Epithelial cell of proximal tubule (primary cell): ENCODE measurements at regions not wholly inside any gene's neighbourhood (a gene's known extent, or its start where the extent isn't known, plus 50 kb on each side); places are given as distances from the start of the nearest gene placed in this dataset.
A peak's percentile ranks its signal among the peaks of the same experiment; 100 is the strongest.

Experiments
- DNase-seq: peaks from one replicate; pipeline ENCODE4 v3.0.0-alpha.2; 2011; ENCODE audit warnings: low read depth
- H3K4me3 ChIP-seq: 2 replicates; pipeline ENCODE4 v1.5.1; 2011; ENCODE audit warnings: low read depth, mild to moderate bottlenecking, low read length
- CTCF ChIP-seq: conservative IDR thresholded peaks from 2 replicates; pipeline ENCODE4 v1.5.1; 2012; ENCODE audit warnings: low read depth, mild to moderate bottlenecking, low read length

- no peak for DNase-seq
- no peak overlapping the region for H3K4me3 ChIP-seq
- TF ChIP-seq CTCF, result no peak
Observed at GRCh38 chr11:112835591-112836255, 125.5 kb upstream of the NCAM1 start.

- DNase-seq, result no peak
- no peak for TF ChIP-seq CTCF
- H3K4me3 ChIP-seq, result no peak overlapping the region
Observed at GRCh38 chr11:112836256-112836602, 125.0 kb upstream of the NCAM1 start.

- peak; percentile 31 for TF ChIP-seq CTCF
- DNase-seq, result no peak
- H3K4me3 ChIP-seq, result no peak overlapping the region
Observed at GRCh38 chr11:112837162-112837826, 123.9 kb upstream of the NCAM1 start.

- H3K4me3 ChIP-seq, result no peak overlapping the region
- TF ChIP-seq CTCF, result no peak
Observed at GRCh38 chr11:112839051-112839450, 122.2 kb upstream of the NCAM1 start.

GRCh38 chr11:112841729-112842128 is 119.5 kb upstream of the NCAM1 start:
- no peak for DNase-seq
- no peak overlapping the region for H3K4me3 ChIP-seq
- TF ChIP-seq CTCF, result no peak

More at GRCh38 chr11:112839051-112839450, 122.2 kb upstream of the NCAM1 start:
- no peak for DNase-seq

- H3K4me3 ChIP-seq, result no peak overlapping the region
- TF ChIP-seq CTCF, result no peak
- no peak for DNase-seq
Observed at GRCh38 chr11:112842151-112842550, 119.1 kb upstream of the NCAM1 start.

GRCh38 chr11:112844517-112844916 is 116.7 kb upstream of the NCAM1 start:
- DNase-seq, result peak; percentile 16
- TF ChIP-seq CTCF, result no peak
- H3K4me3 ChIP-seq, result no peak overlapping the region
